Activated T-helper 17 cell treated with anti-CD3 and anti-CD28 coated beads, Interleukin-2, amount 50 U/mL, for 72 hours (primary cell): ENCODE measurements at regions not wholly inside any gene's neighbourhood (a gene's known extent, or its start where the extent isn't known, plus 50 kb on each side); places are given as distances from the start of the nearest gene placed in this dataset.
A peak's percentile ranks its signal among the peaks of the same experiment; 100 is the strongest.
"Not testable (repeated sequence)": the region's sequence is repeated elsewhere in the genome, so short reads cannot be mapped to it uniquely, and the experiment has no call there.

Experiments used
- ATAC-seq: fragments of 150-1000 bp; cut with Tn5 transposase; replicated peaks from 2 replicates; pipeline ENCODE4 v1.10.0; 2021; ENCODE audit warnings: mild to moderate bottlenecking, moderate library complexity
- H3K27ac Mint-ChIP-seq: one replicate; pipeline ENCODE4 v1.8.0; 2022; ENCODE audit warnings: mixed read lengths
- H3K27me3 Mint-ChIP-seq: one replicate; pipeline ENCODE4 v1.8.0; 2022; ENCODE audit warnings: mixed read lengths
- H3K36me3 Mint-ChIP-seq: one replicate; pipeline ENCODE4 v1.8.0; 2022; ENCODE audit warnings: low read depth, mild to moderate bottlenecking, mixed read lengths
- H3K4me1 Mint-ChIP-seq: one replicate; pipeline ENCODE4 v1.8.0; 2022; ENCODE audit warnings: mixed read lengths
- H3K4me3 Mint-ChIP-seq: one replicate; pipeline ENCODE4 v1.8.0; 2022; ENCODE audit warnings: mild to moderate bottlenecking, mixed read lengths
- H3K9me3 Mint-ChIP-seq: one replicate; pipeline ENCODE4 v1.8.0; 2022; ENCODE audit warnings: mixed read lengths

DNA sequence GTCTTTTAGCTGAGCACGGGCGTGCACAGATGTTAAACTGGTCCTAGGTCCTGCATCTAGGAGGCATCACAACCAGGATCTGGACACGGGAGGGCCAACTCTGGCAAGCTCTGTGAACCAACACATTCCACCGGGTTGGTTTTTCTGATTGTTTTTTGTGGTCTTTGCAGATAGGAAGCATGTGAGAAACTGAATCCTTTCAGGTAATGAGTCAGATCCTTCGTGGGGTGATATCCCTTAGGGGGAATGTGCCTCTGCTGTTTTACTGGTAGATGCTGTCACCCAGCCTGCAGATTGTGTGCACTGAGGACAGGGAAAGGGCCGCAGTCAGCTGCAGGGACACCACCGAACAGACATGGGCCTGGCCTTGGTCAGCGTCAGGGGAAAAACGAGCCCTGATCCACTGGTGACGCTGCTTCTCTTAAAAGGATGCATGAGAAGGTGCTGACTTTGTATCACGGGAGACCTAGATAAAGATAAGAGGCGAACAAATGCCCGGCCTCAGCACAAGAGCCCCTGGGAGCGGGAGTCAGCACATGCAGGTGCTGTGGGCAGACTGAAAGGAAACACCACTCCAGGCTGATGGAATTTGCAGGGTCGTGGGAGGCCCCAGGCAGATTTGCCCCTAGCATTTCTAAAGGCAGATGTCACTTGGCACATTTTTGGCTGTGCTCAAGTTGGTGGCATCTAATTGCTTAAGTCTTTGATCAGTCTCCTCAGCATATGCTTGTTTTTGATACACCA is 51.1 kb downstream of the DOP1B start:
- Mint-ChIP-seq H3K27me3 (no peaks in the 10 kb centered on the region), H3K4me1 (peaks cover 42% of the 10 kb centered on the region), H3K27ac (peak overlapping the region; percentile 69), H3K9me3 (no peaks in the 10 kb centered on the region), H3K36me3 (peaks cover 38% of the 10 kb centered on the region), H3K4me3 (peak overlapping the region; percentile 42)
- peak; percentile 75 for ATAC-seq

DNA sequence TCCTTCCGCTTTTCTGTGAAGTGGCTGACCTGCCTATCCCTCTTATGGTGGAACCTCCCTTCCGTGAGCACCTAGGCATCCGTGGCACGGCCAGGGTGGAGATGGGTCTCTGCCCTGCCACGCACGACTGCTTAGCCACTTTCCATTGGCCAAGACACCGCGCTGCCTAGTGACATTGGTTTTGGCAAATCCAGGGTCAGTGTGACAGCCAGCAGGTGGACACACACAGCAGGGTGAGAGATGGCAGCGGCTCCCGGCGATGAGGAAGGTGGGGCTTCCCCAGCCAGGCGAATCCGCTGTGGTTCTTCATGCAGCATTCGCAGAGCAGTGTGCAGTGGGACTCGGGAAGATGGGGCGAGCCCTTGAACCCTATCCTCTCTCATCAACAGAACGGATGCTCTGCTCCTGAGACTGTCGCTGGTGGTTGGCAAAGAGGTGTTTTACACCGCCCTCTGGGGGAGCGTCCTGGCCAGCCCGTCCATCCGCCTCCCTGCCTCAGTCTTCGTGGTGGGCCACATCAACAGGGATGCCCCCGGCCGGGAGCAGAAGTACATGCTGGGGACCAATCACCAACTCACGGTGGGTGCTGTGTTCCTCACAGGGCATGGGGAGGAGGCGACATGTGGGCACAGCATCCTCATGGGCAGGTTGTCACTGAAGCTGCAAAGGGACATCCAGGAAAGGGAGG is 51.8 kb downstream of the DOP1B start:
- no peak overlapping the region for H3K4me3 Mint-ChIP-seq
- H3K27ac Mint-ChIP-seq, result no peak overlapping the region
- ATAC-seq, result no peak
- H3K4me1 Mint-ChIP-seq, result peaks cover 34% of the 10 kb centered on the region
- peaks cover 40% of the 10 kb centered on the region for H3K36me3 Mint-ChIP-seq
- no peaks in the 10 kb centered on the region for H3K27me3 Mint-ChIP-seq
- no peaks in the 10 kb centered on the region for H3K9me3 Mint-ChIP-seq

DNA sequence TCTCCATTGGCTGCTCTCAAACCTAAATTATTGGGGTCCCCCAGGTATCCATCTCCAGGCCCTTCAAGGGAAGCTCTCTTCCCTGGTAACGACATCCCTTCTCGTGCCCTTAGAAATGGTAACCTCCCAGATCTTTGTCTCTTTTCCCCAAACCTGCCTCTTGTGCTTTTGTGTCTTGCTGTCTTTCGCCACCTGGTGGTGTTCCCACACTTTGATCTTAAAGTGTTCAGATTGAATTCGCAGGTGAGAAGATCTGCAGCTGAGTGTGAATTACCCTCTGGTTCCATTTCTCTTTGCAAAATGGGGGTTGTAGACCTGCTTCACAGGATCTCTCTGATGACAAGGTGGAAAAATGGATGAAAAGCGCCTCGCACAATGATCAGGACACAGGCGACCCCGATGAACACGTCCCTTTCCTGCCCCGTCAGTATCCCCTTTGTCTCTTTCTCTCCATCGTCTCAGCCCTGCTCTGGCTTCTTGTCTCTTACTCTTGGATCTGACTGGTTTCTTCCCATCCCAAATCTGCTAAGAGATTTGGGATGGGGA is 53.1 kb downstream of the DOP1B start:
- ATAC-seq, result no peak
- H3K4me1 Mint-ChIP-seq, result peaks cover 29% of the 10 kb centered on the region
- no peaks in the 10 kb centered on the region for H3K9me3 Mint-ChIP-seq
- H3K36me3 Mint-ChIP-seq, result peaks cover 50% of the 10 kb centered on the region
- H3K27me3 Mint-ChIP-seq, result no peaks in the 10 kb centered on the region
- no peak overlapping the region for H3K4me3 Mint-ChIP-seq
- peak overlapping the region; percentile 7 for H3K27ac Mint-ChIP-seq

DNA sequence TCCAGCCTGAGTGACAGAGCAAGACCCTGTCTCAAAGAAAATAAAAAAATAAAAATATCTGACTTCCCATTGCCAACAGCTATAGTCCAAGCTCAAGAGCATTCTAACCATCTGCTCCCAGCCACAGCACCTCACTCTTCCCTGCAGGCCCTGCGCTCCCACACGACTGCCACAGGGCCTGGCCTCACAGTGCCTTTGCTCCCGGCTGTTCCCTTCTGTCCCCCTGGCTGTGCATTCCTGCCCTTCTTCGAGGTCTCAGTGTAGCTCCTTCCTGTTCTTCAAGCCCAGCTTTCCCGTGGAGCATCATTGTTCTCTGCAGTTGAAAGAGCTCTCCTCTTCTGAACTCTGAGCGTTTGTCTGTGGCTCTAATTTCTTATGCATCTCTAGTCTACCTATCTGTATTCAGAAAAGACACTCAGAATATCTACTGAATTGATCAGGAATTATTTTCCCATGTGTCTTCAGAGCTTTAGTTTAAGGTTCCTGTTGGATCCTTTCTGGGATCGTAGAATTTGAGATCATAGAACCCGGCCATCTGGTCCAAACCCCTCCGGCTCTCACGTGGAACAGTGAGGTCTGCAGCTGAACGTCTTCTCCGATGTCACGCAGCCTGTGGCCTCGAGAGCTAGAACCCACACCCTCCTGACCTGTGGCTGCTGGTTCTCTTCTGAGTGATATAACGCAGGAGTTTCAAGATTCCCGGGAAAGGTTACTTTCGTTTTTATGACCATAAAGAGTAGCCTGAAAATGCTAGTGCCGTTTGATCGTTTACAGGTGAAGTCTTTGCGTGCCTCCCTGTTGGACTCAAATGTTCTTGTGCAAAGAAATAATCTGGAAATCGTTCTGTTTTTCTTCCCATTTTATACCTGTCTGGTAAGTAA is 54.4 kb downstream of the DOP1B start:
- H3K27ac Mint-ChIP-seq, result no peak overlapping the region
- no peaks in the 10 kb centered on the region for H3K9me3 Mint-ChIP-seq
- ATAC-seq, result no peak
- no peak overlapping the region for H3K4me3 Mint-ChIP-seq
- no peaks in the 10 kb centered on the region for H3K27me3 Mint-ChIP-seq
- peaks cover 56% of the 10 kb centered on the region for H3K36me3 Mint-ChIP-seq
- H3K4me1 Mint-ChIP-seq, result peaks cover 29% of the 10 kb centered on the region

DNA sequence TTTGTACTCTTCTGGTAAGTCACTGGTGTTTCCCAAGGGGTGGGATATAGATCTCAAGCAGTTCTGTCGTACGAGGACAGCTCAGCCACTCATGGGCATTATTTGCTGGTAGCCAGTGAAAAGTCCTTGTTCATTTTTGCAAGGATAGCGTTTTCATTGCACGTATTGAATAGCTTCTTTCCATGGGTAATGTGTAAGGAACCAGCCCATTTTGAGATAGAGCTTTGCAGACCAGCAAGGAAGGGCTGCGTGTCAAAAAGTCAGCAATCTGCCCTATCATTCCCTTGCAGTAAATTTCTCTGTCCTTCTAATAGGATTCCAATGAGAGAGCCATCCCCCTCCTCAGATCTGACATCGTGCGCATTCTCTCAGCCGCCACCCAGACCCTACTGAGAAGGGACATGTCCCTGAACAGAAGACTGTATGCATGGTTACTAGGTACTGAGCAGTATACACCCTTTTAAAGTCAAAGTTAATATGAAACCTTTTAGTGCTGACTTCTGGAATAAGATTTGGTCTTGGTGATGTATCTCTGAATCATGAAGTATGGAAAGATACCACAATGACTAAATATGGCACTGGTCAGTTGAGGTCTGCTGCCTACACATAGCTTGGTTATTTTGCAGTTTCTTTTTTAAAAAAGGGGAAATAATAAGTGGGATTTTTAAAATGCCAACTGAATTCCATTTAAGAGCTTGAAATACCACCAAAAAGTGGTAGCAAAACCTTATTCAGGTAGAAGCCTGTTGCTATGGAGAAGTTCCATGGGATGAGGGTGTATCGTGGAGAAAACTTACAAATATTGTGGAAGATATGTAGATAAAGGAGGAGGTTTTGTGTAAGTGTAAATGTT is 55.3 kb downstream of the DOP1B start:
- peaks cover 62% of the 10 kb centered on the region for H3K36me3 Mint-ChIP-seq
- ATAC-seq, result peak; percentile 74
- peak overlapping the region; percentile 81 for H3K27ac Mint-ChIP-seq
- H3K4me3 Mint-ChIP-seq, result peak overlapping the region; percentile 5
- H3K27me3 Mint-ChIP-seq, result no peaks in the 10 kb centered on the region
- H3K4me1 Mint-ChIP-seq, result peaks cover 29% of the 10 kb centered on the region
- H3K9me3 Mint-ChIP-seq, result no peaks in the 10 kb centered on the region

DNA sequence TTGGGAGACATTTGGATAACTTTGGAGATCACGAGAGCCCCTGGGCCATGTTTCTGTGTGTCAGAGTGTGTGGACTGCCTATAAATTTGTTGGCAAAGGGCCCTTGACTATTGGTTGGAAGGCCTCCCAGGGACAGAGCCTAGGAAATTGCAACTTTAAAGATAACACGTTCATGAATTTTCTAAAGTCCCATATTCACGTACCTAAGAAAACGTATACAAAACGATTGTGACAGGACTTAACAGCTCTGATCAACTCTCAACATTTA is 55.8 kb downstream of the DOP1B start:
- peaks cover 27% of the 10 kb centered on the region for H3K4me1 Mint-ChIP-seq
- no peak for ATAC-seq
- H3K36me3 Mint-ChIP-seq, result peaks cover 67% of the 10 kb centered on the region
- no peaks in the 10 kb centered on the region for H3K27me3 Mint-ChIP-seq
- peak overlapping the region; percentile 5 for H3K4me3 Mint-ChIP-seq
- H3K27ac Mint-ChIP-seq, result peak overlapping the region; percentile 81
- no peaks in the 10 kb centered on the region for H3K9me3 Mint-ChIP-seq

DNA sequence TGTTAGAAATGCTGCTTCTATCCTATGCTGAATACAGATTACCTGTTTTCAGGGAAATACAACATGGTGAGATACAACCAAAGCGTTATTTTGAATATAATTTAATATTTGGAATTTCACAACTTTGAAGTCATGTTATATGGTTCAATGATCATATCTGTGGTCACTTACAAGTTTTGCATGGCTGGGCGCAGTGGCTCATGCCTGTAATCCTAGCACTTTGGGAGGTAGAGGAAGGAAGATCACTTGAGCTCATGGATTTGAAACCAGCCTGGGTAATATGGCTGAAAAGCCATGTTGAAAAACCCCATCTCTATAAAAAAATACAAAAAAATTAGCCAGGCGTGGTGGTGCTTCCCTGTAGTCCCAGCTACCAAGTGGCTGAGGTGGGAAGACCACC is 57.9 kb downstream of the DOP1B start:
- Mint-ChIP-seq H3K27ac (no peak overlapping the region), H3K4me3 (no peak overlapping the region), H3K4me1 (peaks cover 18% of the 10 kb centered on the region), H3K27me3 (no peaks in the 10 kb centered on the region), H3K36me3 (peaks cover 78% of the 10 kb centered on the region), H3K9me3 (no peaks in the 10 kb centered on the region)
- no peak for ATAC-seq

DNA sequence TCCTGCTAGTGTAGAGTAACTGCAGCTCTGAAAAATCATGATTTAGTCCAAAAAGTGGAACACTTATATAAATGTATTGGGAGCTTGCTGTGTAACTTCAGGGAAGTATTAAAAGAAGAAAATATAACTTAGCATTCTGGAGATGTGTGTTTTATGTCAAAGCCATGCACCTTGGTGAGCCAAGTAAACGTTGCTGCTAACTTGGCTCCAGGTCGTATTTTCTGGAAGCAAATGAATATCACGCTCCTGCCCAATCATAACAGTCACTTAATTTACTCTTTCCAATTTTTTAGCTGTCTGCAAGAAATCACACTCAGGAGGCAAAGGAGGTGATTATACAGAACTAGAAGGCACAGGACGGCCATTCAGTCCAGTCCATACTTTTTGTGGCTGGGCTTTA is 61.1 kb downstream of the DOP1B start:
- H3K27ac Mint-ChIP-seq, result peak overlapping the region; percentile 58

DNA sequence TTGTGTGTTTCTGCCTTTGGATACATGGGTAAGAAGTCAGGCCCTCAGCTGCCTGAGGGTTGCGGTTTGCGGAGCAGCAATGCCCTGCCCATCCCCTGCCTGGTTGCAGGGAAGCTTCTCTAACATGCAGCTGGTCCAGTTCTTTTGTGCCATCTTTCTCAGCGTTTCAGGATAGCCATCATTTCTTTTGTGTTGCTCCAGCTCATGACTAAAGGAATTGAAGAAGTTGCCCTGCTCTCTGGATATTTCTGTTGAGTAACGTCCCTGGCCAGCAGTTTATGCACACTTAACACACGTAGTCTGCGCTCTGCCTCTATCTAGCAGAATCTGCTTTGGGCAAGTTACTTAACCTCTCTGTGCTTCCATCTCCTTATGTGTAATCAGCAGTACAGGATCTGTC is 62.1 kb downstream of the DOP1B start:
- no peaks in the 10 kb centered on the region for H3K4me1 Mint-ChIP-seq
- H3K27me3 Mint-ChIP-seq, result no peaks in the 10 kb centered on the region
- H3K9me3 Mint-ChIP-seq, result no peaks in the 10 kb centered on the region
- no peak for ATAC-seq
- H3K4me3 Mint-ChIP-seq, result no peak overlapping the region
- no peak overlapping the region for H3K27ac Mint-ChIP-seq
- peaks cover 72% of the 10 kb centered on the region for H3K36me3 Mint-ChIP-seq

More for the DNA sequence above, 61.1 kb downstream of the DOP1B start:
- Mint-ChIP-seq H3K9me3 (no peaks in the 10 kb centered on the region), H3K27me3 (no peaks in the 10 kb centered on the region), H3K4me3 (no peak overlapping the region), H3K36me3 (peaks cover 65% of the 10 kb centered on the region), H3K4me1 (no peaks in the 10 kb centered on the region)
- no peak for ATAC-seq

DNA sequence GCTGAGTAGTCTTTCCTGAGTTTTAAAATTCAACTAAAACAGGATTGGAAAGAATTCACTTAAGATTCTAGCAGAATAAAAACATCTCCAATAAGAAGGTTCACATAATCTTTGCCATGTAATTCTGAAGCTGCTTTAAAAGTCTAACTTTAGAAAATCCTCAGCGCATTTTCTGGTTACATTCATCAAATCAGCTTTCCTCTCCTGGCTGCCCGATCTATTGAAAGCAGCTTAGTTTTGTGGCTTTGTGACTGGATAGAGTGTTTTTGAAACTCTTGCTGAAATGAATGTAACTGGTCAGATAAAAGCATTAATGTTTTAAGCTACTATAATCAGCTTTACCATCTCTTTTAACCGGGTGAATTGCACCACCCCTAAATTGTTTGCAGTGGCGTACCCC is 66.8 kb downstream of the DOP1B start:
- Mint-ChIP-seq H3K9me3 (no peaks in the 10 kb centered on the region), H3K4me3 (no peak overlapping the region), H3K4me1 (no peaks in the 10 kb centered on the region), H3K36me3 (peaks cover 65% of the 10 kb centered on the region), H3K27ac (no peak overlapping the region), H3K27me3 (no peaks in the 10 kb centered on the region)
- no peak for ATAC-seq

DNA sequence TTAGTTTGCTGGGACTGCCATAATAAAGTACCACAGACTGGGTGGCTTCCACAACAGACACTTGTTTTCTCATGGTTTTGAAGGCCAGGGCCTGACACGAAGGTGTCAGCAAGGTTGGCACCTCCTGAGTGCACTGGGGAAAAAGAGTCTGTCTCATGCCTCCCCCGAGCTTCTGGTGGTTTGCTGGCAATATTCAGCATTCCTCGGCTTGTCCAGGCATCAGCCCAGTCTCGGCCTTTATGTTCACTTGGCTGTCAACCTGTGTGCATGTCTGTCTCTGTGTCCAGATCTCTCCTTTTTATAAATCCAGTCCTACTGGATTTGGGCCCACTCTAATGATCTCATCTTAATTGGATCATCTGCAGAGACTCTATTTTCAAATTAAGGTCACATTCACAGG is 72.6 kb downstream of the DOP1B start:
- no peak for ATAC-seq

DNA sequence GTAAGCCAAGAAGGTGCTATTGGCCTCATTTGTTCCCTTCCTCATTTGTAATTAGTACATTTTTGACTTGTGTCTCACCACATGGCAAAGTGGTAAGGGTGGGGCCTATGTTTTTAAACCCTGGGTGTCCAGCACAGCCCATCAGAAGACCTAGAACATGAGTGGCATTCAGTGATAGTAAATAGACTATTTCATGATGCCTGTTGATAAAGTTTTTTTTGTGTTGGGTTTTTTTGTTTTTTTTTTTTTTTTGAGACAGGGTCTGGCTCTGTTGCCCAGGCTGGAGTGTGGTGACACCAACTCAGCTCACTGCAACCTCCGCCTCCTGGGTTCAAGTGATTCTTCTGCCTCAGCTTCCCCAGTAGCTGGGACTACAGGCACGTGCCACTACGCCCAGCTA is 74.8 kb downstream of the DOP1B start:
- peaks cover 76% of the 10 kb centered on the region for H3K36me3 Mint-ChIP-seq
- not testable (repeated sequence) for H3K27ac Mint-ChIP-seq, H3K27me3 Mint-ChIP-seq, H3K4me3 Mint-ChIP-seq, ATAC-seq, H3K4me1 Mint-ChIP-seq, H3K9me3 Mint-ChIP-seq

More for the DNA sequence above, 72.6 kb downstream of the DOP1B start:
- Mint-ChIP-seq H3K9me3 (no peaks in the 10 kb centered on the region), H3K4me3 (no peak overlapping the region), H3K36me3 (peaks cover 77% of the 10 kb centered on the region), H3K27me3 (no peaks in the 10 kb centered on the region), H3K4me1 (peaks cover 5% of the 10 kb centered on the region), H3K27ac (no peak overlapping the region)

DNA sequence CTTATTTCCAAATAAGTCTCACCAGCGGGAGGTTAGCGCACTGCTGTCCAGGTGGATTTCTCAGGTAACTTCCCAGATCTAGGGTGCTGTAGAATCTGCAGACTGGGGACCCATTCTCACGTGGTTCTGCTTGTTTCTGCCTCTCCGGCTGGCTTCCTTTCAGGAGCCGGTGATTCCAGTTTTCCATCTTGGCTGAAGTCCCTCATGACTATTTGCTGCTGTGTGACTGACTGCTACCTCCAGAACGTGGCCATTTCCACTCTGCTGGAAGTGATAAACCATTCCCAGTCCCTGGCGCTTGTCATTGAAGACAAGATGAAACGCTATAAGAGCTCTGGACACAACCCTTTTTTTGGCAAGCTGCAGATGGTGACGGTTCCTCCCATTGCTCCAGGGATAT is 76.0 kb downstream of the DOP1B start:
- ATAC-seq, result no peak
- Mint-ChIP-seq H3K27me3 (no peaks in the 10 kb centered on the region), H3K27ac (no peak overlapping the region), H3K4me3 (no peak overlapping the region), H3K9me3 (no peaks in the 10 kb centered on the region), H3K4me1 (peaks cover 6% of the 10 kb centered on the region), H3K36me3 (peaks cover 71% of the 10 kb centered on the region)

DNA sequence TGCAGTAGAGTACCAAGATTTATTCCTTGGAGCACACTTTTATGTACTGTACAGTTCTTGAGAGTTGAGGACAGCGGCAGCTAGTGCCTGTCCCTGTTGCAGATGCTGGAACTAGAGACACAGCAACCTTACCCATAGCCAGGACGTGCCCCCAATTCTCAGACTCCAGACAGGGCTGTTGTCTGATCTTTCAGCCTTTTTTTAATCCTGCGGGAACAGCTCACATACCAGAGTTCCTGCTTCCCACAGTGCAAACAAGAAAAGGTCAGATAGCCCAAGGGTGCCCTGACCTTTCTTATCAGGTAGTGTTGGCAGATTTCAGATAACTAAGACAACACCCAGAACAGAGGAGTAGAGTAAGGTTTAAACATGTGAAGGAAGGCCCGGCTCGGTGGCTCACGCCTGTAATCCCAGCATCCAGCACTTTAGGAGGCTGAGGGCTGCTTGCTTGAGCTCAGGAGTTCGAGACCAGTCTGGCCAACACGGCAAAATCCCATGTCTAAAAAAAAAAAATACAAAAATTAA is 78.5 kb downstream of the DOP1B start:
- Mint-ChIP-seq H3K27me3 (no peaks in the 10 kb centered on the region), H3K27ac (peak overlapping the region; percentile 73), H3K4me1 (peaks cover 6% of the 10 kb centered on the region), H3K9me3 (no peaks in the 10 kb centered on the region), H3K4me3 (peak overlapping the region; percentile 55), H3K36me3 (peaks cover 58% of the 10 kb centered on the region)
- ATAC-seq, result no peak
